ENCODE measurements at regions not wholly inside any gene's neighbourhood (a gene's known extent, or its start where the extent isn't known, plus 50 kb on each side); places are given as distances from the start of the nearest gene placed in this dataset.

DNA sequence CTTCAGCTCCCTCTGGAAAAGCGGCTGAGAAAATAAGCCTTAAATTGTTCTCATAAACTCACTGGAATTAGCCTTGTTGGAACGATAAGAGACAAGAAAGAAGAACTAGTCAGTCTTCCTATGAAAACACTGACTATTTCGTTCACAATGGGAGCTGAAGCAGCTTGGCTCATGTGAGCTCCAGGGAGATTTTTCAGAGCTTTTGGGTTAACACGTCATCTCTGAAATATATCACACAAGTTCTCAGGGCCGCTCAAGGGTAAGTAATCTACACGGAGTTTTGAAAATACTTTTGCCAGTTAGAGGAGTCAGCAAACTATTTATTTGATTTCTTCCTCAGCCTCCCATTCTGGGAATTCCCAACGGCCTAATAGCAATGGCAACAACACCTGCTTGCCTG, 316.2 kb upstream of the MGAT5 start:
- no peak for DNase-seq (ENCODE audit: low read depth in 2 of 2)

DNA sequence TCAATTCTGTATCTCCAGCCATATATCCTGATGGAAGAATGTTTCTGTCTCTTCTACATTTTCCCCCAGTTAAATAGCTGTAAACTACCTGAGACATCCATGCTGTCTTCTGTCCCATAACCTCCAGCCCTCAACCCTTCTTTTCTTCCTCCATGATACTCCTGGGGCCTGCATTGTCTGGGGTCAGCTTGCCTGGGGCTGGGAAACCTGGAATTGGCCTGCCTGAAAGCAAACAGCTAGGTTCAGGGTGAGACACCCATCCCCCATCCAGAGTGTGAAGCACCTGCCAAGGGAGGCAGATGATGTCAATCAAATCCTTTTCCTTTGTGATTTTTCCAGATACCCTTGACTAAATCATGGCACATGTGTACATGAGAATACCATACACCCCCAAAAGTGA, 313.7 kb upstream of the MGAT5 start:
- no peak for DNase-seq (ENCODE audit: low read depth in 2 of 2)

GRCh38 chr2:133941666-133942065, 312.2 kb upstream of the MGAT5 start:
- DNase-seq (ENCODE audit: low read depth in 2 of 2) = no peak

DNA sequence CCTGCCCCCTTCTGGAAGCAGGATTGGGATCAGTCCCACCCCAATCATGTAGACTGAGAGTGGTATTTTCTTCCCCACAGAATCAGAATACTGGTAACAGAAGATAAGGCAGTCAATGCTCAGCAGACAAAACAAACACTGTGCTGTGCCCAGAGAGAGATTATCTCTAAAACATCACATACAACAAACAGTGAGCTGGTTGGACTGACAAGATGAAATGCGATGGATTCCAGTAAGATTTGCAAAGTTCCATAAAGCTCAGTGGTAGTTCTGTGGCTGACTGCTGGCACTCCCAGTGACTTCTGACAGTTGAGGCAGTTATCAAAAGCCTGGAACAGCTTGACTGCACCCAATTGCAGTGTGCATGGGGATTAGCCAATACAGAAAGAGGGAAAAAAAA, 311.5 kb upstream of the MGAT5 start:
- no peak for DNase-seq (ENCODE audit: low read depth in 2 of 2)

GRCh38 chr2:133943108-133943507, 310.8 kb upstream of the MGAT5 start:
- DNase-seq (ENCODE audit: low read depth in 2 of 2) = no peak

- no peak for DNase-seq (ENCODE audit: low read depth in 2 of 2)
These were observed 308.8 kb upstream of the MGAT5 start for GRCh38 chr2:133945089-133945488.

GRCh38 chr2:133947057-133947456, 306.8 kb upstream of the MGAT5 start:
- DNase-seq (ENCODE audit: low read depth in 2 of 2) = no peak

- DNase-seq (ENCODE audit: low read depth in 2 of 2) = no peak
These were observed 305.1 kb upstream of the MGAT5 start for GRCh38 chr2:133948610-133949290.

DNA sequence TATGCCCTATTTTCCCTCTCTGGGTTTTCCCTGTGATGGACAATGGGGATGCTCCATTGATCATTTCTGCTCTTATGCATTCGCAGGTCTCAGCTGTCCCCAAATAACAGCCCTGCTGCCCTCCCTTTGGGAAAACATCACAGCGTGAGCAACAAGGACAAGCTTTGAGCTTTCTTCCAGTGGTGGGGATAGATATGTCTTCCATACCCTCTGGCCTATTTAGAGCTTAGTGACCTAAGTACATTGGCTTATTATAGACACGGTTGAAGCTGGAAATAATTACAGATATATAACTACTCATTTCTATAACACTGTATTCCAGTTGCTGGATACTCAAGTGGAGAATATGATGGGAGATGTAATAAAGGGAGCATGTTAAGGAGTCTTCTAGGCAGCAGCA, 304.3 kb upstream of the MGAT5 start:
- no peak for DNase-seq (ENCODE audit: low read depth in 2 of 2)

- DNase-seq (ENCODE audit: low read depth in 2 of 2) = no peak
These were observed 302.7 kb upstream of the MGAT5 start for GRCh38 chr2:133951209-133951608.

DNA sequence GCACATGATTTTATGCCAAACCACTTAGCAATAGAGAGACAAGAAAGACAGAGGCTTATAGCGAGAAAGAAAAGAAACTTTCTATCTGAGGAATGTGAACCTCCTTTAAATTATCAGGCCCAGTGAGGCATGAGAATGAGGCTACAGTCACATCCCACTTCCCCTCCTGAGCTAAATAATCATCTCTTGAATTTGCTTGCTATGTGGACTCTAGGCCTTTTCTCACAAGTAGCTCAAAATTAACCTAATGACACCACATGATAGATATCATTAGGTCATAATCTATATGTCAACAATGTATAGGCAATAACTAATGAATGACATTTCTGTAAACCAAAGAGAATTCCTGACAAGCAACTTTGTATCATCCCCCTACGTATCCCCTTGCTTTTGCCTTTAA, 301.5 kb upstream of the MGAT5 start:
- DNase-seq (ENCODE audit: low read depth in 2 of 2) = no peak

DNA sequence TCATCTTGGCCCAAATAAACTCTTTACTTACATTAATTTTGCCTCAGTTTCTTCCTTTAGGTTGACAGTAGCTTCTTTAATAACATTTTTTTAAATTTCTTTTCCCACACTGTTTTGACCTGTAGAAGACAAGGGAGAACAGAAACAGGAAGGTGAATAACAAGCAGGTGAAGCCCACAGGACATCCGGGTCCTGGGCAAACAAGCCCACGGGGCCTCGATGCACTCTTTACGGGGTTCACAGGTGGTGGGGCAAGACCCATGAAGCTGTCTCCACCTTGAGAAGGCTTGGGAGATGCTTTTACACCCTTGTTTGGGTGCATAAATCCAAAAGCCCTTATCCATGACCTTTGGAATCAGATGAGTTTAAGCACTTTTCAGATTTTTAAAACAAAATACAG, 301.0 kb upstream of the MGAT5 start:
- DNase-seq (ENCODE audit: low read depth in 2 of 2) = no peak

GRCh38 chr2:133953524-133953923, 300.3 kb upstream of the MGAT5 start:
- DNase-seq (ENCODE audit: low read depth in 2 of 2) = no peak

DNA sequence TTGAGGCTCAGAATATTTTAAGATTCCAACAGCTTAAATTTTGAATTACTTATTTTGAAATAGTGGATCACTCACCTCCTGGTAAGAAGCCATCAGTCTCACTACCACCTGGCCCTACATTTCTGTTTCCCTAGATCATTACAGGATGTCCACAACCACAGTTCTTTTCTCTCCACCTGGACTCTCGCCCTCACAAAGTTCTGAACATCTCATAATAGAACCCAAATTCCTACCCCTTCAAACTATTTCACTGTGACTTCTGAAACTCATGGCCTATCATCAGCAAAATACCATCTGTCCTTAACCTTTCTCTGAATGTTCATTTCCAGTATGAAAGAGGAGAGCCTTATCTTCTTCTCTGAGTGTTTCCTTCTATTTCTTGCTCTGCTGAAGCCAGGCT, 299.2 kb upstream of the MGAT5 start:
- no peak for DNase-seq (ENCODE audit: low read depth in 2 of 2)

GRCh38 chr2:133955169-133955568, 298.7 kb upstream of the MGAT5 start:
- DNase-seq (ENCODE audit: low read depth in 2 of 2) = no peak

GRCh38 chr2:133956434-133956935, 297.4 kb upstream of the MGAT5 start:
- DNase-seq (ENCODE audit: low read depth in 2 of 2) = no peak

DNA sequence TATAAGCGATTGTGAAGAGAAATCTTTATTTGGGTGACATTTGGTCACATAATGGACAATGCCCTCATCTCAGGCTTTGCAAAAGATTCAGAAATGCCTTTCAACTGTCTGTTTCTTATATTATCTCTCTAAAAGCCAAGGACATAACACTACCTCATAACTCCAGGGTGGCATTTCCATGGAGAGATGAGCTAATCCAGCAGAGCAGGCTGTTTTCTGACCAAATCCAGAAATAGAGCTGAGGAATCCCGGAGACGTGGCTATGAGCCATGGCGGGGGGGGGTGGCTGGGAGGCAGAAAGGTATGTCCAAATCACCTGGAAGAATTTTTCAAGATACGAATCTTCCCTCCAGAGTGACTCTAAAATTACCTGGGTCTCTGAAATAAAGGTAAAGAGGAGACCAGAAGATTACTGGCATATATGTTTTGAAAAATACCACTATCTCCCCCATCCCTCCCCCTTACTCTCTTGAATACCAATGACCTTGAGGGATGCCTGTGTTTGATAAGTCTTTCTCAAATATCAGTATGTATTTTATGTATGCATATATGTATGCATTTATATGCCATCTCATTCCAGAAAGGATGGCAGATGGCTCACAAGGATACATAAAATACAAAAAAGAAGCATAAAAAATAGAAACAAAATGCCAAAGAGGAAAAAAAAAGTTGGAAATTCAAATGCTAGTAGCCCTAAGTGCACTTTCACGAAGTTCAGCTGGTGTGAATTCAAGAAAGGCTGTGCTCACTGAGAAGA, 296.0 kb upstream of the MGAT5 start:
- no peak for DNase-seq (ENCODE audit: low read depth in 2 of 2)

- no peak for DNase-seq (ENCODE audit: low read depth in 2 of 2)
These were observed 294.8 kb upstream of the MGAT5 start for GRCh38 chr2:133959066-133959465.

DNA sequence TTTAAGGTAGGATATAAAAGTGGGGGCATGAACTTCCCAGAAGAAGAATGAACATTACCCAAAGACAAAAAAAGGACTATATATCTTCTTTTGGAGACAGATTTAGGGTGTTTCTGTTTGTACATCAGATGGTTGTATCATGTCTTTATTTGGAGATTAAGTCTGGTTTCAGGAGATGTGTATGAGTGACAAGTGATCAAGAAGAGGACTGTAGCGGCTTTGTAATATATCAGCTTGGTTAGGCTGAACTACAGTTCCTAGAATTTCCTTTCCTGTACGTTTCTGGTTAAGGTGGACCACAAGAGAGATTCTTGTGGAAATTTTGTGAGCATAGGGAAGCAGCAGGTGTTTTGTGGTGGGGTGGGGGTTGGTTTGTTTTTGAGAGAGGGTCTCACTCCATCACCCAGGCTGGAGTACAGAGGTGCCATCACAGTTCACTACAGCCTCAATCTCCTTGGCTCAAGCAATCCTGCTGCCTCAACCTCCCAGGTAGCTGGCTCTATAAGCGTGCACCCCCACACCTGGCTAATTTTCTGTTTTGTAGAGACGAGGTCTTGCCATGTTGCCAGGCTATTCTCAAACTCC, 287.1 kb upstream of the MGAT5 start:
- DNase-seq (ENCODE audit: low read depth in 2 of 2) = no peak

- DNase-seq (ENCODE audit: low read depth in 2 of 2) = no peak
These were observed 286.5 kb upstream of the MGAT5 start for GRCh38 chr2:133967326-133967725.

DNA sequence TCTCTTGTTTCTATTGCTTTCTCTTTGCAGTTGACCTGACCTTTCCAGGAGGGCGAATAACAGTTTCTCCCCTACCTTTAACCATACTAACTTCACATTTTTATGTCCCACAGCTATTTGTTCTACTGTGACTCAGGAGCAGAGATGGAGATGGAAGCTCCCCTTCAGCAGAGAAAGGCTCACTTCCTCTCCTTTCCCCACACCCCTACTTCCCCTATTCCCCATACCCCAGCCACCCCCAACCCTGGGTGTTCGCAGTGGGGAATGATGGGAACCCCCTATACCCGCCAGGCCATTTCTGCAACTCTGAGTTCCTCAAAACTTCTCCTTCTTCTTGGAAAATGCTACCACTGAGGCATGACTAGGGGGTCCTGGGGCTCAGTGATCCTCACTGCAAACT, 285.4 kb upstream of the MGAT5 start:
- no peak for DNase-seq (ENCODE audit: low read depth in 2 of 2)

DNA sequence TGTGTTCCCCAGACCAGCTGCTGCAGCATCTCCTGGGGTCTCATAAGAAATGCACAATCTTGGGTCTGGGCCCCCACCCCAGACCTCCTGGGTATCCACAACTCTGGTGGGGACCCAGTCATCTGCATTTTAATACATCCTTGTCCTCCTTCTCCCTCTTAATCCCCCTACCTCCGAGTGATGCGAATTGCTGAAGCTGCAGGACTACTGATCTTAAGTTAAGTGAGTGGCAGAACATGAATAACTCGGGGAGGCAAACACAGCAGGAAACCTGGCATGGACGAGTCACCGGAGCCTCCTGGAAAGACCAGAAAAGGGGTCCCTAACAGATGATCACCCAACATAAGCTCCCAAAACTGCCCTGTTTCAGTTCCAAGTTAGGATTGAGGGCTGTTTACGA, 283.2 kb upstream of the MGAT5 start:
- no peak for DNase-seq (ENCODE audit: low read depth in 2 of 2)

DNA sequence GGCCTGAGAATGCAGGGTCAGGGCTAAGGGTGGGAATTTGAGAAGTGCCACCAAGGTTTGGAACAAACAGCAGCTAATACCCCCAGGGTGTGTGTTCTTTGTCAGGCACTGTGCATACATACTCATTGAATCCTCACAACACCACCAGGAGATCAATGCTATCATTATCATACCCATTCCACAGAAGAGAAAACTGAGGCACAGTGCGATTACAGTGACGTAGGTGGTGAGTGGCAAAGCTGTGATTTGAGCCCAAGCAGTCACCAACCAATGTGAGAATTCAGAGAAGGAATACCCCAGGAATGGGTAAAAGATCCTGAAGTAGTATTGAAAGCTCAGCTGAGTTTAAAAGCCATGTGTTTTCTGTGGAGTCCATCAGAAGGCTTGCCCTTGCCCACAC, 281.6 kb upstream of the MGAT5 start:
- no peak for DNase-seq (ENCODE audit: low read depth in 2 of 2)

Data from lung microvascular endothelial cell (primary cell).